ENCODE measurements at regions not wholly inside any gene's neighbourhood (a gene's known extent, or its start where the extent isn't known, plus 50 kb on each side); places are given as distances from the start of the nearest gene placed in this dataset.

GRCh38 chr2:13919981-13920382 lies 712.5 kb upstream of the LRATD1 start:
- TF ChIP-seq CTCF (optimal IDR thresholded peaks at IDR 0.05 in 1 of 3, IDR thresholded peaks at IDR 0.05 in 1 of 3, conservative IDR thresholded peaks at IDR 0.05 in 1 of 3; ENCODE audit: extremely low read depth in 1 of 3, insufficient read depth in 2 of 3, low read length in 3 of 3), result no peak
- TF ChIP-seq EZH2 (IDR thresholded peaks at IDR 0.05; ENCODE audit: low read length), result no peak
